Fibroblast of skin of scalp (primary cell): ENCODE measurements at regions not wholly inside any gene's neighbourhood (a gene's known extent, or its start where the extent isn't known, plus 50 kb on each side); places are given as distances from the start of the nearest gene placed in this dataset.

ENCODE experiments used
- DNase-seq: peaks from one replicate; pipeline ENCODE4 v3.0.0-alpha.2; 2013

GRCh38 chr1:209414803-209415329, 168.6 kb upstream of the CAMK1G start:
- DNase-seq = no peak

- DNase-seq = no peak
These were observed 167.5 kb upstream of the CAMK1G start for GRCh38 chr1:209416039-209416438.

- DNase-seq = no peak
These were observed 166.8 kb upstream of the CAMK1G start for GRCh38 chr1:209416716-209417115.

- DNase-seq = no peak
These were observed 165.8 kb upstream of the CAMK1G start for GRCh38 chr1:209417761-209418160.

- DNase-seq = no peak
These were observed 163.2 kb upstream of the CAMK1G start for GRCh38 chr1:209420276-209420675.

GRCh38 chr1:209421186-209421585, 162.3 kb upstream of the CAMK1G start:
- DNase-seq = no peak

GRCh38 chr1:209421978-209422680, 161.4 kb upstream of the CAMK1G start:
- no peak for DNase-seq

GRCh38 chr1:209425959-209426358, 157.6 kb upstream of the CAMK1G start:
- no peak for DNase-seq

- no peak for DNase-seq
These were observed 156.2 kb upstream of the CAMK1G start for GRCh38 chr1:209427277-209427676.

- no peak for DNase-seq
These were observed 155.7 kb upstream of the CAMK1G start for GRCh38 chr1:209427811-209428210.

GRCh38 chr1:209428241-209428921, 155.1 kb upstream of the CAMK1G start:
- DNase-seq = no peak

GRCh38 chr1:209429611-209430010, 153.9 kb upstream of the CAMK1G start:
- DNase-seq = no peak

- DNase-seq = no peak
These were observed 153.4 kb upstream of the CAMK1G start for GRCh38 chr1:209430107-209430506.

GRCh38 chr1:209430821-209431259, 152.7 kb upstream of the CAMK1G start:
- DNase-seq = no peak

GRCh38 chr1:209431402-209431801, 152.1 kb upstream of the CAMK1G start:
- DNase-seq = no peak

GRCh38 chr1:209431813-209432442, 151.6 kb upstream of the CAMK1G start:
- no peak for DNase-seq

- DNase-seq = no peak
These were observed 151.1 kb upstream of the CAMK1G start for GRCh38 chr1:209432443-209432825.

- no peak for DNase-seq
These were observed 149.9 kb upstream of the CAMK1G start for GRCh38 chr1:209433649-209434031.

GRCh38 chr1:209434066-209434465, 149.4 kb upstream of the CAMK1G start:
- DNase-seq = peak; percentile 37

- DNase-seq = no peak
These were observed 148.8 kb upstream of the CAMK1G start for GRCh38 chr1:209434631-209435217.

- peak; percentile 81 for DNase-seq
These were observed 147.6 kb upstream of the CAMK1G start for GRCh38 chr1:209435654-209436566.

- DNase-seq = no peak
These were observed 143.7 kb upstream of the CAMK1G start for GRCh38 chr1:209439828-209440227.
